ENCODE measurements at regions not wholly inside any gene's neighbourhood (a gene's known extent, or its start where the extent isn't known, plus 50 kb on each side); places are given as distances from the start of the nearest gene placed in this dataset.
"Not testable (repeated sequence)": the region's sequence is repeated elsewhere in the genome, so short reads cannot be mapped to it uniquely, and the experiment has no call there.

GRCh38 chr1:157409927-157410326 lies 142.4 kb downstream of the FCRL5 start:
- DNase-seq (ENCODE audit: low spot score), result no peak

- DNase-seq (ENCODE audit: low spot score), result no peak
These were observed 144.3 kb downstream of the FCRL5 start for GRCh38 chr1:157407917-157408525.

- DNase-seq (ENCODE audit: low spot score), result no peak
These were observed 144.9 kb downstream of the FCRL5 start for GRCh38 chr1:157407367-157407766.

GRCh38 chr1:157405662-157406061 lies 146.7 kb downstream of the FCRL5 start:
- DNase-seq (ENCODE audit: low spot score), result no peak

- no peak for DNase-seq (ENCODE audit: low spot score)
These were observed 147.7 kb downstream of the FCRL5 start for GRCh38 chr1:157404614-157405013.

- no peak for DNase-seq (ENCODE audit: low spot score)
These were observed 148.2 kb downstream of the FCRL5 start for GRCh38 chr1:157404063-157404501.

- no peak for DNase-seq (ENCODE audit: low spot score)
These were observed 148.7 kb downstream of the FCRL5 start for GRCh38 chr1:157403608-157404007.

GRCh38 chr1:157403203-157403602 lies 149.1 kb downstream of the FCRL5 start:
- DNase-seq (ENCODE audit: low spot score), result no peak

- DNase-seq (ENCODE audit: low spot score), result no peak
These were observed 151.5 kb downstream of the FCRL5 start for GRCh38 chr1:157400766-157401165.

- DNase-seq (ENCODE audit: low spot score), result no peak
These were observed 152.3 kb downstream of the FCRL5 start for GRCh38 chr1:157399984-157400382.

GRCh38 chr1:157399343-157399983 lies 152.9 kb downstream of the FCRL5 start:
- no peak for DNase-seq (ENCODE audit: low spot score)

GRCh38 chr1:157390651-157391050 lies 161.7 kb downstream of the FCRL5 start:
- no peak for DNase-seq (ENCODE audit: low spot score)

- DNase-seq (ENCODE audit: low spot score), result no peak
These were observed 164.3 kb downstream of the FCRL5 start for GRCh38 chr1:157388057-157388456.

GRCh38 chr1:157384258-157384657 lies 168.1 kb downstream of the FCRL5 start:
- DNase-seq (ENCODE audit: low spot score), result no peak

GRCh38 chr1:157382351-157382750 lies 170.0 kb downstream of the FCRL5 start:
- no peak for DNase-seq (ENCODE audit: low spot score)

GRCh38 chr1:157380523-157380922 lies 171.8 kb downstream of the FCRL5 start:
- DNase-seq (ENCODE audit: low spot score), result no peak

GRCh38 chr1:157377280-157377713 lies 175.0 kb downstream of the FCRL5 start:
- not testable (repeated sequence) for DNase-seq (ENCODE audit: low spot score)

- DNase-seq (ENCODE audit: low spot score), result no peak
These were observed 175.6 kb downstream of the FCRL5 start for GRCh38 chr1:157376681-157377080.

- not testable (repeated sequence) for DNase-seq (ENCODE audit: low spot score)
These were observed 180.0 kb downstream of the FCRL5 start for GRCh38 chr1:157372311-157372710.

GRCh38 chr1:157371826-157372225 lies 180.5 kb downstream of the FCRL5 start:
- DNase-seq (ENCODE audit: low spot score), result no peak

- DNase-seq (ENCODE audit: low spot score), result no peak
These were observed 181.1 kb downstream of the FCRL5 start for GRCh38 chr1:157371221-157371620.

GRCh38 chr1:157370698-157371097 lies 181.6 kb downstream of the FCRL5 start:
- DNase-seq (ENCODE audit: low spot score), result no peak

- peak; percentile 49 for DNase-seq (ENCODE audit: low spot score)
These were observed 182.3 kb downstream of the FCRL5 start for GRCh38 chr1:157369808-157370521.

All from CD4-positive, alpha-beta T cell treated with Interleukin-15 for 4 hours (primary cell).